T-helper 2 cell treated with Interferon-gamma antibody and Interleukin-4, amounts not matched to agents 5 μg/mL and 100 μg/mL, for 36 hours (primary cell): ENCODE measurements at regions not wholly inside any gene's neighbourhood (a gene's known extent, or its start where the extent isn't known, plus 50 kb on each side); places are given as distances from the start of the nearest gene placed in this dataset.
"Not testable (repeated sequence)": the region's sequence is repeated elsewhere in the genome, so short reads cannot be mapped to it uniquely, and the experiment has no call there.

Experiments used
- DNase-seq: peaks from one replicate; pipeline ENCODE4 v3.0.0; 2021; ENCODE audit warnings: low spot score
- H3K27ac Mint-ChIP-seq: one replicate; pipeline ENCODE4 v1.8.0; 2021; ENCODE audit warnings: mild to moderate bottlenecking, mixed read lengths
- H3K27me3 Mint-ChIP-seq: one replicate; pipeline ENCODE4 v1.8.0; 2021; ENCODE audit warnings: low read depth, mixed read lengths
- H3K36me3 Mint-ChIP-seq: one replicate; pipeline ENCODE4 v1.8.0; 2021; ENCODE audit warnings: low read depth, mixed read lengths
- H3K4me1 Mint-ChIP-seq: one replicate; pipeline ENCODE4 v1.8.0; 2021; ENCODE audit warnings: low read depth, mixed read lengths
- H3K4me3 Mint-ChIP-seq: one replicate; pipeline ENCODE4 v1.8.0; 2022; ENCODE audit warnings: mild to moderate bottlenecking, moderate library complexity, mixed read lengths
- H3K9me3 Mint-ChIP-seq: one replicate; pipeline ENCODE4 v1.8.0; 2021; ENCODE audit warnings: mixed read lengths

DNA sequence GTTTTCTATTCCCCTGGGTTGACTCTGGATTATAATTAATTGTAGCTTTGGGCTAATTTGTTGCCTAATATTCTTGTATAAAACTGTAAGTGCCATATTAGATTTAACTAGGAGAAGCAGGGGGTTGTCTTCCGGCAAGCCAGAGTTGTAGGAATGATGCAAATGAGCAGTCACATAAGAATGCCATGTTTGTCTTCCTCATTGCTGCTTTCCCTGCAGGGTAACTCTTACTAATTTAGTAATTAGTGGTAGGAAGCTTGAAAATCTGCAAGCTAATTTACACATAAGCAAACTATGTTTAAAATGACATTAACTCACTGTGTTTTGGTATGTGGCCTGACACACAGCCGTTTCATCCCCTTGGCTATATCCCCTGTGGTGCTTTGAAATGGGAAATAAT lies 527.8 kb downstream of the KCTD16 start:
- H3K27me3 Mint-ChIP-seq = no peaks in the 10 kb centered on the region
- no peaks in the 10 kb centered on the region for H3K36me3 Mint-ChIP-seq
- H3K4me3 Mint-ChIP-seq = no peak overlapping the region
- peaks cover 4% of the 10 kb centered on the region for H3K9me3 Mint-ChIP-seq
- H3K4me1 Mint-ChIP-seq = no peaks in the 10 kb centered on the region
- no peak overlapping the region for H3K27ac Mint-ChIP-seq
- no peak for DNase-seq

DNA sequence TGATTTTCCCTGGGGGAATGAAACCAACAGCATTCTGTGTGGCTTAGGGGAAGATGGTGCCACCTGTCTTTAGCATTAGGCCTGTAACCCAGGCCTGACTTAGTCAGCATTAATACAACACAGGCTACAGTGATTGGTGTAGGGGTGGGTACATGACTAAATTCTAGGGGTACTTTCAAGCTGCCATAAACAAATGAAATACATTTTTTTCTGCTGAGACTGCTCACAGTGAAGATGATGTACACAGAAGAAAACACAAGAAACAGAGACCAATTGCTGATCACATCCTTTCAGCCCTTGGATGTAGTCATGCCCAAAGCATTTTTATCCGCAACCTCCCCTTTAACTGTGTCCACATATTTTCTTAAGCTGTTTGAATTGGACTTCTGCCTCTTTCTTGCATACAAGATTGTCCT lies 527.2 kb downstream of the KCTD16 start:
- Mint-ChIP-seq H3K36me3 (no peaks in the 10 kb centered on the region), H3K27ac (no peak overlapping the region), H3K4me1 (no peaks in the 10 kb centered on the region), H3K4me3 (no peak overlapping the region), H3K9me3 (peaks cover 4% of the 10 kb centered on the region), H3K27me3 (no peaks in the 10 kb centered on the region)
- DNase-seq = no peak

DNA sequence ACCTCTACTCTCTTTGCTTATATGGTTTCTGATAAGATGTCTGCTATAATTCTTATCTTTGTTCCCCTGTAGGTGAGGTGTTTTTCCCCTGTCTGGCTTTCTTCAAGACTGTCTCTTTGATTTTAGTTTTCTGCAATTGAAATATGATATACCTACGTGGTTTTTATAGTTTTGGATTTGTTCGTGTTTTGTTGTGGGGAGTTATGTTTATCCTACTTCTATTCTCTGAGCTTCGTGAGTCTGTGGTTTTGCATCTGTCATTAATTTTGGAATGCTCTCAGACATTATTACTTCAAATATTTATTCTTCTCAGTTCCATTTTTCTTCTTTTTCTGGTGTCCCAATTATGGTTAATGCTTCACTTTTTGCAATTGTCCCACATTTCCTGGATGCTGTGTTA lies 521.3 kb downstream of the KCTD16 start:
- H3K27ac Mint-ChIP-seq = no peak overlapping the region
- H3K36me3 Mint-ChIP-seq = no peaks in the 10 kb centered on the region
- no peak for DNase-seq
- peaks cover 10% of the 10 kb centered on the region for H3K9me3 Mint-ChIP-seq
- no peak overlapping the region for H3K4me3 Mint-ChIP-seq
- H3K27me3 Mint-ChIP-seq = no peaks in the 10 kb centered on the region
- H3K4me1 Mint-ChIP-seq = no peaks in the 10 kb centered on the region

DNA sequence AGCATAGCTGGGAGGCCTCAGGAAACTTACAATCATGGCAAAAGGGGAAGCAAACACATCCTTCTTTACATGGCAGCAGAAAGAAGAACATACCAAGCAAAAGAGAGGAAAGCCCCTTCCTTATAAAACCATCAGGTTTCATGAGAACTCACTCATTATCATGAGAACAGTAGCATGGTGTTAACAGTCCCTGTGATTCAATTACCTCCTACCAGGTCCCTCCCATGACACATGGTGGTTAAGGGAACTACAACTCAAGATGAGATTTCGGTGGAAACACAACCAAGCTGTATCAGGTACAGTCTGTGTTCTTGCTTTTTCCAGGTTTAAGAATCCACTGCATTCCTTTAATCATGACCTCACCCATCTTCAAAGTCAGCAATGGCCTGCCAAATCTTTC lies 514.2 kb downstream of the KCTD16 start:
- DNase-seq = no peak
- Mint-ChIP-seq H3K27me3 (no peaks in the 10 kb centered on the region), H3K27ac (no peak overlapping the region)

DNA sequence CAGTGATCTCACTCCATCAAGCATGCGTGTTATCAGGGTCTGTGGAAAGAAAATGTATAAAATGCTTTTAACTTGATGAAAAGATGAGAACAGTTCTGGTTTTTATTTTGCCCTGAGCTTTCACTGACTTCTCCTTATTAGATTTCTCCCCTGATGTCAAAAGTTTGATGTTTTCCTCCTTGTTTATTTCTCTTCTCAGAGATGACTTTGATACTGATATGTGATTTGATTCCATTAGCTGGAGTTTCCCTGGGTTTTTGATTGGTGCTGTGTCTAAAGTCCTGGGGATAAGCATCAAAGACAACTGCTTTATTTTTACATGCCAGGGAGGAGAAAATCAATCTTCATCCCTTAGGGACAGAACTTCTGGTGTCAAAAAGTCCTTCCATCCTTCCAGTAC lies 510.0 kb downstream of the KCTD16 start:
- Mint-ChIP-seq H3K36me3 (no peaks in the 10 kb centered on the region), H3K9me3 (peaks cover 21% of the 10 kb centered on the region), H3K4me1 (no peaks in the 10 kb centered on the region), H3K27me3 (no peaks in the 10 kb centered on the region), H3K4me3 (no peak overlapping the region), H3K27ac (no peak overlapping the region)
- no peak for DNase-seq

More for the DNA sequence above, 514.2 kb downstream of the KCTD16 start:
- Mint-ChIP-seq H3K4me3 (no peak overlapping the region), H3K4me1 (no peaks in the 10 kb centered on the region), H3K9me3 (peaks cover 28% of the 10 kb centered on the region), H3K36me3 (no peaks in the 10 kb centered on the region)

DNA sequence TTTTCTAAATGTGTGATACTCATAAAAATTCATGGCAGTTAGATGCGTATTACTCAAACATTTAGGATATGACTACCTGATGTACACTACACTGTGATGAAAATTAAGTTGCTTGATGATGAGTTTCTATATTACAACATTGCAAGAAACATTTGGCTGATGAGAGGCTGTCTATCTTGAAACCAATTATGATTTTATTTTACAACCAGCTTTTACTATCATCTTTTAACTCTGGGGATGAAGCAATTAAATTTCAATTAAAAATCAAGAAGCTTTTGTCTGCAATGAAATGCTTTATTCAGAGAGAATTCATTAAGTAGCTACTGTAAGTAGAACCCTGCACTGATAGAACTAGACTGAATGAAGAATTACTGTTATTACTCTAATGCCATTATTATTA lies 500.4 kb downstream of the KCTD16 start:
- Mint-ChIP-seq H3K9me3 (no peaks in the 10 kb centered on the region), H3K27me3 (no peaks in the 10 kb centered on the region), H3K27ac (no peak overlapping the region), H3K4me3 (no peak overlapping the region), H3K4me1 (no peaks in the 10 kb centered on the region), H3K36me3 (no peaks in the 10 kb centered on the region)
- DNase-seq = no peak

DNA sequence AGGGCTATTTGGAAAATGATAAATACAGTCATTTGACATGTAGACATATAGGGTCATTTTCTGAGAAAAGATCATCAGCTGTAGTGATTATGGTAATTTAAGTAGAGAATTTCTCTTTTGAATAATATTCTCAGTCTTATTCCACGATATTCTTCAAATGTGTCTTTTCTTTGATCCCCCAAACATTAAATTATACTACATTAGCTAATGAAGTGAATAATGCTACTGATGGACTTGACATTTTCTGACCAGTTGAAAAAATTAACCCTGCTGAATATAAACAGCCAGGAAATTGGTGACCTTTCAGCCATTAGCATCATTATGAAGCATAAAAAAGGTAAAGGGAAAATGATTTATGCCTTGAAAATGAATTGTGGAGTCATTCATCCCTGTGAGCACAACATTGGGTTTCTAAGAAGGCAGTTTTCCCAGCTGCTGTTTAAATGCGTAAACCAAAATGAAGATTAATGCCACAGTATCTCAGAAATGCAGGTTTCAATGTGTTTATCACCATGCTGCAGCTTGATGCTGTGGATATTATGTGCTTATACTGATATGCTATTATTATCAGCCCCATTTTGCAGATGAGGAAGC lies 489.1 kb downstream of the KCTD16 start:
- Mint-ChIP-seq H3K36me3 (no peaks in the 10 kb centered on the region), H3K4me3 (no peak overlapping the region), H3K4me1 (no peaks in the 10 kb centered on the region), H3K27me3 (no peaks in the 10 kb centered on the region), H3K9me3 (peaks cover 3% of the 10 kb centered on the region), H3K27ac (no peak overlapping the region)
- DNase-seq = no peak

DNA sequence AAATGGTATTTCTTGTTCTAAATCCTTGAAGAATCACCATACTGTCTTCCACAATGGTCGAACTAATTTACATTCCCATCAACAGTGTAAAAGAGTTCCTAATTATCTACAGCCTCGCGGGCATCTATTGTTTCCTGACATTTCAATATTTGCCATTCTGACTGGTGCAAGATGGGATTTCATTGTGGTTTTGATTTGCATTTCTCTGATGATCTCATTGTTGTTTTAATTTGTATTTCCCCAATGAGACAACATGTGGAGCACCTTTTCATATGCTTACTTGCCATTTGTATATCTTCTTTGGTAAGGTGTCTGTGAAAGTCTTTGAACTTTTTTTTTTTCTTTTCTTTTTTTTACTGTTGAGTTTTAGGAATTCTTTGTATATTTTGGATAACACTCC lies 473.6 kb downstream of the KCTD16 start:
- no peak for DNase-seq
- no peak overlapping the region for H3K27ac Mint-ChIP-seq
- H3K4me1 Mint-ChIP-seq = no peaks in the 10 kb centered on the region
- H3K4me3 Mint-ChIP-seq = no peak overlapping the region
- peaks cover 26% of the 10 kb centered on the region for H3K9me3 Mint-ChIP-seq
- H3K27me3 Mint-ChIP-seq = no peaks in the 10 kb centered on the region
- H3K36me3 Mint-ChIP-seq = no peaks in the 10 kb centered on the region

DNA sequence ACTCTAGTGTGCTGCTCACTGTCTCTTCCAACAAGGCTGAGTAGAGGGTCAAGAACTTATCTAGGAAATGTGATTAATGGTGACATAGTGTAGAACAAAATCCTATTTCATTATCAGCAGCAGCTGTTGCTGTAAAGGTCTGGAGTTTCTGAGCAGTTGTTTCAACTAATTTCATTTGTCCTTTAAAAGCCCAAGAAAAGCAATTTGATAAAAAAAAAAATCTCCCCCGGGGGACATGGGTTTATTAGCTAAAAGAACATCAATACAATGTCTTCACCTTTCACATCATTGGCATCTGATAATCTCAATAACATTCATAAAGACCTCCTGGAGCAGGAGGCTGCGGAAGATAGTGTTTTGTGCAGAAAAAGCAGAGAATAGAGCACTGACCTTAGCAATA lies 468.1 kb downstream of the KCTD16 start:
- Mint-ChIP-seq H3K4me1 (no peaks in the 10 kb centered on the region), H3K9me3 (peaks cover 23% of the 10 kb centered on the region), H3K36me3 (no peaks in the 10 kb centered on the region), H3K27me3 (no peaks in the 10 kb centered on the region), H3K4me3 (no peak overlapping the region), H3K27ac (no peak overlapping the region)
- DNase-seq = no peak

DNA sequence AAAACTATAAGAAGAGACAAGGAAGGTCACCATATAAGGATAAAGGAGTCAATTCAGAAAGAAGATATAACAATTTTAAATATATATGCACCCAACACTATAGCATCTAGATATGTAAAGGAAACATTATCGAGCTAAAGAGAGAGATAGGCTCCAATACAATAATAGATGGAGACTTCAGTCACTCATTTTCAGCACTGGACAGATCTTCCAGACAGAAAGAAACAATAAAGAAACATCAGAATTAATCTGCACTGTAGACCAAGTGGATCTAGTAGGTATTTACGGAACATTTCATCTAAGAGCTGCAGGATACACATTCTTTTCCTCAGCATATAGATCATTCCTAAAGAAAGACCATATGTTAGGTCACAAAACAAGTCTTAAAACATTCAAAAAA lies 463.5 kb downstream of the KCTD16 start:
- H3K4me3 Mint-ChIP-seq = no peak overlapping the region
- H3K36me3 Mint-ChIP-seq = no peaks in the 10 kb centered on the region
- H3K27ac Mint-ChIP-seq = no peak overlapping the region
- no peaks in the 10 kb centered on the region for H3K27me3 Mint-ChIP-seq
- no peaks in the 10 kb centered on the region for H3K4me1 Mint-ChIP-seq
- peaks cover 39% of the 10 kb centered on the region for H3K9me3 Mint-ChIP-seq
- DNase-seq = no peak

DNA sequence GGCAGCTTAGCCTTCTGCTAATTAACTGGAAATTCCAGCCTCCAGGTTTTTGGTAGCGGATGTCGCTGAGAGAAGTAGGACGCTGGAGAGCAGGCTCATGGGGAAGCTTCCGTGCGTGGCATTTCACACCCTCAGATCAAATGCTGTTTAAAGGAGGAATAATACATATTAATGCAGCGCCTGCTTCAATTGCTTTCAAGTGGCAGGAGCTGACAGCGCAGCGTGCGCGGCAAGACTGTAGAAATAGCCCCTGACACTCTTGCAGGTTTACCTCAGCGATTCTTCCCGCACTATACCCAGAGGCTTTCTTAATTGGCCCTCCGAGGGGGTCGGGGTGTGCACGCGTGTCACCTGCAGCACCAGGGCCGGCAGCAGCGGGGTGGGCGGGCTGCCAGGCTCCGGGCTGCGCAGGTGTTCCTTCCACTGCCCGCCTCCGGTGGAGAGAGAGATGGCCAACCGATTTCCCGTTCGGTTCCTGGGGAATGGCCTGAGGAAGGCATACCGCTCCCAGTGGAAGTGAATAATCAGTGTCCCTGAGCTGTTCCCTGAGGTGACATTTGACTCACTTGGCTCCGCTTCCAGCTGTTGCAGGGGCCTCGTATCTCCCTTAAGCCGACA lies 427.9 kb downstream of the KCTD16 start:
- H3K9me3 Mint-ChIP-seq = peaks cover 6% of the 10 kb centered on the region
- H3K36me3 Mint-ChIP-seq = no peaks in the 10 kb centered on the region
- no peak overlapping the region for H3K4me3 Mint-ChIP-seq
- no peaks in the 10 kb centered on the region for H3K4me1 Mint-ChIP-seq
- no peaks in the 10 kb centered on the region for H3K27me3 Mint-ChIP-seq
- no peak overlapping the region for H3K27ac Mint-ChIP-seq
- no peak for DNase-seq

DNA sequence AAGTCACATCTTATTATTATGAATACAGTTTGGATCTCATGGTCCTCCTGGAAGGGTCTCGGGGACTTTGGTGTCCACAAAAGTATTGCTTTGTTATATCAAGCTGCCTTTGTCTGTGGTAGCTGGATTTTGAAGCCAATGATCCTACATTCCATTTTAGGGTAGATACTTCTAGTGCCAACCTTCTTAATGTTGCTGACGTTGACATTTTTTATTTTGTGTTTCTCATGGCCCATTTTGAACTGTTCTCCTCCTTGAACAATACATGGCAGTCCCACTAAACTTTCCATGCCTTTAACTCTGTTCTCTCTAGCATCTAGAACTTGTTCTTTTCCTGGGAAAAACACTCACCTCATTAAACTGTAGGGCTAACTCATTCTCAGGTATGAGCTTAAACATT lies 425.8 kb downstream of the KCTD16 start:
- H3K27me3 Mint-ChIP-seq = no peaks in the 10 kb centered on the region
- H3K4me1 Mint-ChIP-seq = no peaks in the 10 kb centered on the region
- H3K27ac Mint-ChIP-seq = no peak overlapping the region
- DNase-seq = no peak
- no peaks in the 10 kb centered on the region for H3K36me3 Mint-ChIP-seq
- H3K4me3 Mint-ChIP-seq = no peak overlapping the region
- peaks cover 6% of the 10 kb centered on the region for H3K9me3 Mint-ChIP-seq

DNA sequence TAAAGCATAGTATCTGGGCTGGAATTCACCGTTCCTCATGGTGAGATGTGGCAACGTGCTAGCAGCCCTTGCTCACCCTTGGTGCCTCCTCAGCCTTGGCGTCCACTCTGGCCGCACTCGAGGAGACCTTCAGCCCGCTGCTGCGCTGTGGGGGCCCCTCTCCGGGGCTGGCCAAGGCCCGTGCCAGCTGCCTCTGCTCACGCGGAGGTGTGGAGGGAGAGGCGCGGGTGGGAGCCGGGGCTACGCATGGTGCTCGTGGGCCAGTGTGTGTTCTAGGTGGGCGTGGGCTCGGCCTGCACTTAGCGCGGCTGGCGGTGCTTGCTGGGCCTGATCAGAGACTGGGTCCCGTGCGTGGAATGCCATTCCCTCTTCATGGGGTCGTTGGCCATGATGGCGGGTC lies 424.2 kb downstream of the KCTD16 start:
- peaks cover 6% of the 10 kb centered on the region for H3K9me3 Mint-ChIP-seq
- H3K4me1 Mint-ChIP-seq = no peaks in the 10 kb centered on the region
- H3K27me3 Mint-ChIP-seq = no peaks in the 10 kb centered on the region
- no peaks in the 10 kb centered on the region for H3K36me3 Mint-ChIP-seq
- H3K4me3 Mint-ChIP-seq = no peak overlapping the region
- no peak for DNase-seq
- no peak overlapping the region for H3K27ac Mint-ChIP-seq

DNA sequence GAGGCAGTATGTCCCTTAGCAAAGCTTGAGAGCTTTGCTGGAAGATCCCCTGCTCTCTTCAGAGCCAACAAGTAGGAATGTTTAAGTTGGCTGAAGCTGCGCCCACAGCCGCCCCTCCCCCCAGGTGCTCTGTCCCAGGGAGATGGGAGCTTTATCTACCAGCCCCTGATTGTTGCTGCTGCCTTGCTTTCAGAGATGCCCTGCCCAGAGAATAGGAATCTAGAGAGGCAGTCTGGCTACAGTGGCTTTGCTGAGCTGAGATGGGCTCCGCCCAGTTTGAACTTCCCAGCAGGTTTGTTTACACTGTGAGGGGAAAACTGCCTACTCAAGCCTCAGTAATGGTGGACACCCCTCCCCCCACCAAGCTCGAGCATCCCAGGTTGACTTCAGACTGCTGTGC lies 423.6 kb downstream of the KCTD16 start:
- H3K4me1 Mint-ChIP-seq, H3K4me3 Mint-ChIP-seq, H3K27me3 Mint-ChIP-seq, H3K36me3 Mint-ChIP-seq, H3K27ac Mint-ChIP-seq, H3K9me3 Mint-ChIP-seq, DNase-seq: not testable (repeated sequence)

DNA sequence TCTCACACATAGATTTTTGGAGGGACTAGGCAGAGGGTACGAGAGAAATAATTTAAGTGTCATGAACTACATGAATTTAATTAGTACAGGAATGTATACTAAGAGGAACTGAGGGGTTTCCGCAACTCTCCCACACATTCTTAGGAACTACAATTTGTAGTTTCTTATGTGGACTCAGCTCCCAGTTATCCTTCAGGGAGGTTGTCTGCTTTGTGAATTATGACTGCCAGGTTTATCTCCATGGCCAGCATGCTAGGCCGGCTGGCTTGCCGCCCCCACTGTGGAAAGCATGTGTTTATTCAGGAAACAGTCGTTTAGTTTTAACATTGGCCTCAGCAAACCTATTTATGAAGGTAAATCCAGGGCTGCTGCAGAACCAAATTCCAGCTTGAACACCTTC lies 415.0 kb downstream of the KCTD16 start:
- Mint-ChIP-seq H3K27me3 (no peaks in the 10 kb centered on the region), H3K9me3 (no peaks in the 10 kb centered on the region), H3K27ac (no peak overlapping the region), H3K4me3 (no peak overlapping the region), H3K4me1 (no peaks in the 10 kb centered on the region), H3K36me3 (no peaks in the 10 kb centered on the region)
- DNase-seq = no peak
